ENCODE measurements at regions not wholly inside any gene's neighbourhood (a gene's known extent, or its start where the extent isn't known, plus 50 kb on each side); places are given as distances from the start of the nearest gene placed in this dataset.

- Mint-ChIP-seq H3K27ac (ENCODE audit: unreplicated experiment) (no peak overlapping the region), H3K27me3 (ENCODE audit: low read depth) (no peaks in the 10 kb centered on the region), H3K4me1 (no peaks in the 10 kb centered on the region), H3K4me3 (no peak overlapping the region), H3K9me3 (no peaks in the 10 kb centered on the region), H3K36me3 (ENCODE audit: low read depth) (no peaks in the 10 kb centered on the region)
- no peak for DNase-seq (ENCODE audit: low read depth, low spot score)
- no peak for TF ChIP-seq CTCF (conservative IDR thresholded peaks at IDR 0.05)
These were observed 201.6 kb upstream of the KCNK2 start for GRCh38 chr1:214880956-214881355.

- no peaks in the 10 kb centered on the region for H3K4me1 Mint-ChIP-seq
- no peaks in the 10 kb centered on the region for H3K27me3 Mint-ChIP-seq (ENCODE audit: low read depth)
- H3K36me3 Mint-ChIP-seq (ENCODE audit: low read depth): no peaks in the 10 kb centered on the region
- no peak overlapping the region for H3K4me3 Mint-ChIP-seq
- no peak overlapping the region for H3K27ac Mint-ChIP-seq (ENCODE audit: unreplicated experiment)
- DNase-seq (ENCODE audit: low read depth, low spot score): no peak
- no peaks in the 10 kb centered on the region for H3K9me3 Mint-ChIP-seq
- TF ChIP-seq CTCF (conservative IDR thresholded peaks at IDR 0.05): no peak
These were observed 199.9 kb upstream of the KCNK2 start for GRCh38 chr1:214882616-214883015.

GRCh38 chr1:214895011-214895600 is 187.4 kb upstream of the KCNK2 start:
- DNase-seq (ENCODE audit: low read depth, low spot score): no peak
- no peaks in the 10 kb centered on the region for H3K27me3 Mint-ChIP-seq (ENCODE audit: low read depth)
- H3K9me3 Mint-ChIP-seq: no peaks in the 10 kb centered on the region
- no peak for TF ChIP-seq CTCF (conservative IDR thresholded peaks at IDR 0.05)
- H3K27ac Mint-ChIP-seq (ENCODE audit: unreplicated experiment): no peak overlapping the region
- H3K4me3 Mint-ChIP-seq: no peak overlapping the region
- no peaks in the 10 kb centered on the region for H3K4me1 Mint-ChIP-seq
- H3K36me3 Mint-ChIP-seq (ENCODE audit: low read depth): no peaks in the 10 kb centered on the region

- no peak for DNase-seq (ENCODE audit: low read depth, low spot score)
- H3K4me1 Mint-ChIP-seq: no peaks in the 10 kb centered on the region
- no peaks in the 10 kb centered on the region for H3K9me3 Mint-ChIP-seq
- no peaks in the 10 kb centered on the region for H3K36me3 Mint-ChIP-seq (ENCODE audit: low read depth)
- no peak overlapping the region for H3K4me3 Mint-ChIP-seq
- no peak overlapping the region for H3K27ac Mint-ChIP-seq (ENCODE audit: unreplicated experiment)
- no peak for TF ChIP-seq CTCF (conservative IDR thresholded peaks at IDR 0.05)
- H3K27me3 Mint-ChIP-seq (ENCODE audit: low read depth): no peaks in the 10 kb centered on the region
These were observed 185.6 kb upstream of the KCNK2 start for GRCh38 chr1:214896921-214897320.

- no peaks in the 10 kb centered on the region for H3K4me1 Mint-ChIP-seq
- no peak overlapping the region for H3K4me3 Mint-ChIP-seq
These were observed 185.0 kb upstream of the KCNK2 start for GRCh38 chr1:214897581-214897980.

More at GRCh38 chr1:214897581-214897980, 185.0 kb upstream of the KCNK2 start:
- Mint-ChIP-seq H3K27me3 (ENCODE audit: low read depth) (no peaks in the 10 kb centered on the region), H3K9me3 (no peaks in the 10 kb centered on the region), H3K27ac (ENCODE audit: unreplicated experiment) (no peak overlapping the region), H3K36me3 (ENCODE audit: low read depth) (no peaks in the 10 kb centered on the region)
- DNase-seq (ENCODE audit: low read depth, low spot score): no peak
- no peak for TF ChIP-seq CTCF (conservative IDR thresholded peaks at IDR 0.05)

Data from neural crest cell (in vitro differentiated cells).